ENCODE measurements at regions not wholly inside any gene's neighbourhood (a gene's known extent, or its start where the extent isn't known, plus 50 kb on each side); places are given as distances from the start of the nearest gene placed in this dataset.

- H3K4me2 ChIP-seq (replicated peaks; ENCODE audit: low read depth, low read length, poor library complexity, severe bottlenecking) = no peak overlapping the region
- no peaks in the 10 kb centered on the region for H3K4me1 ChIP-seq (ENCODE audit: control insufficient read depth in 2 of 2, insufficient read depth in 2 of 2, low read length in 2 of 2)
- no peak overlapping the region for H3K27ac Mint-ChIP-seq
- no peak for DNase-seq
- H3K4me1 Mint-ChIP-seq = no peaks in the 10 kb centered on the region
- no peak overlapping the region for H3K27ac ChIP-seq (ENCODE audit: low read length in 2 of 2)
- no CpG with 5 or more reads among the region's 1 CpG for WGBS (ENCODE audit: insufficient coverage)
- H2AFZ ChIP-seq (ENCODE audit: insufficient read depth, low read depth, low read length, poor library complexity, severe bottlenecking) = no peak overlapping the region
- no peak overlapping the region for H3K4me3 ChIP-seq (ENCODE audit: control extremely low read depth in 1 of 5, extremely low read depth in 1 of 5, insufficient read depth in 1 of 5, low read depth in 2 of 5, low read length in 4 of 5)
- H3K36me3 ChIP-seq (replicated peaks in 1 of 2; ENCODE audit: control extremely low read depth in 1 of 2, control insufficient read depth in 1 of 2, extremely low read depth in 1 of 2, insufficient read depth in 2 of 2, low read length in 1 of 2) = no peaks in the 10 kb centered on the region
- H3K4me3 Mint-ChIP-seq = no peak overlapping the region
- no peak overlapping the region for H3K9ac ChIP-seq (ENCODE audit: low read length)
- no peaks in the 10 kb centered on the region for H3K9me3 ChIP-seq (ENCODE audit: control extremely low read depth in 1 of 3, control insufficient read depth in 2 of 3, insufficient read depth in 1 of 3, low read length in 2 of 3)
- no peaks in the 10 kb centered on the region for H4K20me1 ChIP-seq (ENCODE audit: control insufficient read depth, insufficient read depth, low read length, poor library complexity, severe bottlenecking)
- H3K27me3 ChIP-seq (replicated peaks in 1 of 4; ENCODE audit: control extremely low read depth in 1 of 4, control insufficient read depth in 3 of 4, insufficient read depth in 4 of 4, low read length in 3 of 4) = no peaks in the 10 kb centered on the region
- no peak for TF ChIP-seq CTCF (IDR thresholded peaks at IDR 0.05)
- TF ChIP-seq EZH2 (IDR thresholded peaks at IDR 0.05; ENCODE audit: borderline replicate concordance, insufficient read depth, low read depth, low read length, poor library complexity, severe bottlenecking) = no peak
- no peaks in the 10 kb centered on the region for H3K79me2 ChIP-seq (ENCODE audit: control insufficient read depth, insufficient read depth, low read length)
- ATAC-seq (ENCODE audit: low read depth) = no peak
- CTCF ChIA-PET = no interaction called here
- intact Hi-C loops (cut with micrococcal nuclease) = no loop called here
- H3K27me3 Mint-ChIP-seq = no peaks in the 10 kb centered on the region
- no peaks in the 10 kb centered on the region for H3K9me3 Mint-ChIP-seq (ENCODE audit: insufficient read depth)
- POLR2A ChIA-PET = no interaction called here
Measured at GRCh38 chr2:167353605-167354280, 465.5 kb downstream of the XIRP2 start.

- Histone ChIP-seq H3K27ac (ENCODE audit: low read length in 2 of 2) (no peak overlapping the region), H3K36me3 (replicated peaks in 1 of 2; ENCODE audit: control extremely low read depth in 1 of 2, control insufficient read depth in 1 of 2, extremely low read depth in 1 of 2, insufficient read depth in 2 of 2, low read length in 1 of 2) (no peaks in the 10 kb centered on the region), H3K9me3 (ENCODE audit: control extremely low read depth in 1 of 3, control insufficient read depth in 2 of 3, insufficient read depth in 1 of 3, low read length in 2 of 3) (no peaks in the 10 kb centered on the region), H3K4me1 (ENCODE audit: control insufficient read depth in 2 of 2, insufficient read depth in 2 of 2, low read length in 2 of 2) (no peaks in the 10 kb centered on the region), H3K79me2 (ENCODE audit: control insufficient read depth, insufficient read depth, low read length) (no peaks in the 10 kb centered on the region), H3K4me3 (ENCODE audit: control extremely low read depth in 1 of 5, extremely low read depth in 1 of 5, insufficient read depth in 1 of 5, low read depth in 2 of 5, low read length in 4 of 5) (no peak overlapping the region), H2AFZ (ENCODE audit: insufficient read depth, low read depth, low read length, poor library complexity, severe bottlenecking) (no peak overlapping the region), H3K27me3 (replicated peaks in 1 of 4; ENCODE audit: control extremely low read depth in 1 of 4, control insufficient read depth in 3 of 4, insufficient read depth in 4 of 4, low read length in 3 of 4) (no peaks in the 10 kb centered on the region), H4K20me1 (ENCODE audit: control insufficient read depth, insufficient read depth, low read length, poor library complexity, severe bottlenecking) (no peaks in the 10 kb centered on the region), H3K4me2 (replicated peaks; ENCODE audit: low read depth, low read length, poor library complexity, severe bottlenecking) (no peak overlapping the region), H3K9ac (ENCODE audit: low read length) (no peak overlapping the region)
- ATAC-seq (ENCODE audit: low read depth) (no peak), DNase-seq (no peak)
- Mint-ChIP-seq H3K9me3 (ENCODE audit: insufficient read depth) (no peaks in the 10 kb centered on the region), H3K27me3 (no peaks in the 10 kb centered on the region), H3K4me1 (no peaks in the 10 kb centered on the region), H3K4me3 (no peak overlapping the region), H3K27ac (no peak overlapping the region)
- no CpG with 5 or more reads among the region's 2 CpGs for WGBS (ENCODE audit: insufficient coverage)
- intact Hi-C loops (cut with micrococcal nuclease) = no loop called here
- CTCF ChIA-PET = no interaction called here
- POLR2A ChIA-PET = no interaction called here
- TF ChIP-seq CTCF (IDR thresholded peaks at IDR 0.05) (no peak), EZH2 (IDR thresholded peaks at IDR 0.05; ENCODE audit: borderline replicate concordance, insufficient read depth, low read depth, low read length, poor library complexity, severe bottlenecking) (no peak)
Measured at GRCh38 chr2:167345559-167345958, 457.3 kb downstream of the XIRP2 start.
